HPDE6-E6E7 (cell line): ENCODE measurements at regions not wholly inside any gene's neighbourhood (a gene's known extent, or its start where the extent isn't known, plus 50 kb on each side); places are given as distances from the start of the nearest gene placed in this dataset.

Experiments used
- DNase-seq: peaks from one replicate; pipeline ENCODE4 v3.0.0; 2011; ENCODE audit warnings: missing footprints; ENCODE audit errors: extremely low spot score

DNA sequence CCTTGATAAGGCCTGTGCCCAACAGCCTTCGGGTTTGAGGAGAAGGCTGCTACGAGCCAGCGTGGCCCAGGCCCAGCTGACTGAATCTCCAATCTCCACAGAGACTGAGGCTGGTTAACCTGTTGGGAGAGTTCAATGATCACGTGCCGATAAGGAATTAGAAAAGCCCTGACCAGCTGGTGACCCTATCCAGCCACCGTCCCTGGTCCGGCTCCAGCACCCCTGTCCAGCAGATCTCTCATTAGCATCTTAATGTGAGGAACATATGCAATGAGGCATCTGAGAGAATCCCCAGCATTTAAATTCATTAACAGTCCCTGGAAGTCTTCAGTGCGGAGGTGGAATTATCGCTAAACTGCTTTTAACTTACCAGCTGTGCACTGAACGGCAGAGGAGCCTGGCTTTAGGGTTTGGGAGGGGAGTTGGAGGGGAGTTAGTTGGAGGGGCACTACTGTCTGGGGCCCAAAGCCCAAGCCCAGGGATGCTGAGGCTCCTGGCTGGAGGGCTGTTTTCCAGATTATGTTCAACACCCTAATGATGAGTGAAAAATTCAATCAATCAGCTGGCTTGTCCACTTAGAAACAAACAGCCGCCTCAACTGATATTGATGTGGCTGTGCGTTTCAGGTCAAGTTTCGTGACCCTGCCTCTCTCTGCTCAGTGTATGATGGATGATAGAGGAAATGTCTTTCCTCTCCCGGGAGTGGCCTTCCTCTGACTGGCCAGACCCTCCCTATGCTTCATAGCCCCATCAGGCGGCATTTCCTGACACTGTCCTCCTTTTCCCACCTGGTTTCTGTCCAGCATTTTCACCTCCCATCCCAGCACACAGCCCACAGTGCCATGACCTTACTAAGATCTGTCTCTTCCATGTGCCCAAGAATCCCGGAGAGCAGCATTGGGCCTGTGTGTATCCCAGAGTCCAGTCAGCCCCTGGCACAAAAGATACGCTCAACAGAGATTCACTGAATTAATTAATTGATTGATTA, 184.5 kb downstream of the CCT6B start:
- no peak for DNase-seq

DNA sequence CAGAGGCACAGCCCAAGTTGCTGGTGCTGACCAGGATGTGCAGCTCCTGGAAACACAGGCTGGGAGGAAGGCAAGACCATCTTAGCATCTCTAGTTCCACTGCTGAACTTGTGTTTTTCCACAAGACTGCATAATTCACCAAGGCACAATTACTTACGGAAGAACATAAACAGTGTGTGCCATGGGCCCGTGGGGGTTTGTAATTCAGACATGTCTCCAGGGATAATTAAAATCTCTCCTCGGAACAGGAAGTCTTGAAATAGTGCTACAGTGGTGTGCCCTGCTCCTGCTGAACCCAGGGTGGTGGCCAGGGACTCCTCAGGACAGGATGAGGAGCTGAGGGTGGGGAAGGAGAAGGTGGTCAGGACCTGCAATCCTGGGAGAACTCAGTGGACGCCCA, 188.2 kb downstream of the CCT6B start:
- no peak for DNase-seq

DNA sequence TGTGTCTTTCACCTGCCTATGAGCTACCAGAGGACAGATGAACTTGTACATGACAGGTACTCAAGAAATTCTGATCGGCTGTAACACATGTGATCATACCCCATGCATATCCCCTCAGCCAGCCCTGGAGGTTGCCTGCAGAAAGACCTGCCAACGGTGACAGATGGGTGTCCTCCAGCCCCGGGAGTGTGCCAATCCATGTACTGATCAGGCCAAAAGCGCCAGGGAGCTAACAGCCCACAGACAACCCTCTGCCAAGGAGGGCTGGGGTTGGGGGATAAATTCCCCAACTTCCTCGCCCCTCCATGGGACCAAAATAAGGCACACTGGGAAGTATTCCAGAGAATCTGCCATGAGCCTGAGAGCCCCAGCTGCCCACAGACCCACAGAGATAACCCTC, 189.4 kb downstream of the CCT6B start:
- no peak for DNase-seq

DNA sequence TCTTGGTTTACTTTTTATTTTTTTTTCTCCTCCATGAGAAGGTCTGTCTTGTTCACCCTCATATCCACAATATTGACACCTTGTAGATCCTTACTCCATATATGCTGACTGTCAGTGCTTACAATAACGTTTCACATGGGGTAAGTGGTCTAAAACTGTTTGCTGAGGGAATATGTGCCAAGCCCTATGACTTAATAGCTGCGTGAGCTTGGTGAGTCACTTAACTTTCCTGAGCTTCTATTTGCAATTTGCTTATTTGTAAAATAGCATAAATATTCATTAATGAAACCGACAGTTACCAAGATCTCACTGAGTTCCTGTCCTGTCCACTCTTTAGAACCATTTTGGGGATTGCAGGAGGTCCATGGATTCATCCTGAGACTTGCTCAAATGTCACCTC, 190.7 kb downstream of the CCT6B start:
- no peak for DNase-seq

DNA sequence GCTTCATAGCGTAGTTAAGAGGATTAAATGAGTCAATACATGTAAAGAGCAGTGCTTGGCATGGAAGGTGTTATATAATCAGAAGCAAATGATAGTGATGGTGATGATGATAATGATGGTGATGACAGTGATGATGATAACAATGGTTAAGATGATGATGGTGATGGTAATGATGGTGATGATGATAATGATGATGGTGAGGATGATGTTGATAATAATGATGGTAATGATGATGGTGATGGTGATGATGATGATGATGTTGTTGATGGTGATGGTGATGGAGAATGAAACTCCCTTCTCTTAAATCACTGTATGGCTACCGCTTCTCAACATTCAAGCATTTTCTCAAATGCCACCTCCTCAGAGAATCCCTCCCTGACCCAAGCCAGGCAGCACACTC, 190.5 kb downstream of the TMEM132E start:
- no peak for DNase-seq

DNA sequence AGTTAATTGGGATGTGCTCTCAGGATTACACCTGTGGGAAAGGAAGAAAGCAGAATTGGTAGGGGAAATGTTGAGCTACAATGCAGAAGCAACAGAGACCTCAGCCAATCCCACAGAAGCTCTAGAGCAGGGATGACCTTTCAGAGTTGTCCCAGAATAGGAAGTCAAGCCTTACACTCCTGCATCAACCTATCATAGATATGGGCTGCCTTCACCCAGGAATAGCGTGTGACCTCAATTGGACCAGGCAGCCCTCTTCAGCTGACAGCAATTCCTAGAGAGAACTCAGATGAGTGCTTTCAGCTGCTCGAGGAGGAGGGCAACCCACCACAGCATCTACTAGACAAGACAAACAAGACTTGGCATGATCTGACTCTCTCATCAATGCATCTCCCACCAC, 189.7 kb downstream of the TMEM132E start:
- no peak for DNase-seq

DNA sequence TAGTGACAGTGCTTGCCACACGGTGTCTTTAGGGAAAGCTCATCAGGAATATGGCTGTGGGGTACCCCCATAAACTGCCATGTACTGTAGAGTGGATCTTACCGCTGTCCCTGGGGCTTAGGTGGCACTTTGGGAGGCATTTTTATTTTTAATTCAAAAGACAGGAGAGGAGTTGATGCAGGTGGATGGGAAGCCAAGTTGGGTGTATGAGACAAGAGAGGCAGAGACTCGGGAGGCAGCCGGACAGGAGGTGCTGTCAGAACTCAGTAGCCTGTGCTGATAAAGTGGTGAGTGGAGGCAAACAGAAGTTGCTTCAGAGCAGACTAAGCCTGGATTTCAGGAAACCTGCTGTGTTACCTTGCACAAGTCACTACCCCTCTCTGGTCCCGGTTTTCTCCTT, 185.9 kb downstream of the TMEM132E start:
- no peak for DNase-seq

DNA sequence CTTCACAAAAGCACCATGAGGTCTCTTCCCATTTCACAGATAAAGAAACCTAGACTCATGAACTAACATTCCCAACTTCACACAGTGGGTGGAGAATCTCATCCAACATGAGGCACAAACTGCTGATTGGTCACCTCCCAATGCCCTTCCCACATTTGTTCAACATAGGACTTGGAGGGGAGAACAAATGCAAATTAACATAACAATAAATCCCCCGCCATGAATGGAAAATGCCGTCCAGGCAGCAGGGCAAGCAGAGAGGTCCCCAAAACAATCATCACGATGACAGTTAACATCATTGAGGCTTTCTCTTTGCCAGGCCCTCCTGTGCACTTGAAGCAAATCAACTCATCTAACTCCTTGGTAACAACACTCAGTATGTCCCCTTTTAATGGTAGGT, 185.3 kb downstream of the TMEM132E start:
- DNase-seq, result no peak

DNA sequence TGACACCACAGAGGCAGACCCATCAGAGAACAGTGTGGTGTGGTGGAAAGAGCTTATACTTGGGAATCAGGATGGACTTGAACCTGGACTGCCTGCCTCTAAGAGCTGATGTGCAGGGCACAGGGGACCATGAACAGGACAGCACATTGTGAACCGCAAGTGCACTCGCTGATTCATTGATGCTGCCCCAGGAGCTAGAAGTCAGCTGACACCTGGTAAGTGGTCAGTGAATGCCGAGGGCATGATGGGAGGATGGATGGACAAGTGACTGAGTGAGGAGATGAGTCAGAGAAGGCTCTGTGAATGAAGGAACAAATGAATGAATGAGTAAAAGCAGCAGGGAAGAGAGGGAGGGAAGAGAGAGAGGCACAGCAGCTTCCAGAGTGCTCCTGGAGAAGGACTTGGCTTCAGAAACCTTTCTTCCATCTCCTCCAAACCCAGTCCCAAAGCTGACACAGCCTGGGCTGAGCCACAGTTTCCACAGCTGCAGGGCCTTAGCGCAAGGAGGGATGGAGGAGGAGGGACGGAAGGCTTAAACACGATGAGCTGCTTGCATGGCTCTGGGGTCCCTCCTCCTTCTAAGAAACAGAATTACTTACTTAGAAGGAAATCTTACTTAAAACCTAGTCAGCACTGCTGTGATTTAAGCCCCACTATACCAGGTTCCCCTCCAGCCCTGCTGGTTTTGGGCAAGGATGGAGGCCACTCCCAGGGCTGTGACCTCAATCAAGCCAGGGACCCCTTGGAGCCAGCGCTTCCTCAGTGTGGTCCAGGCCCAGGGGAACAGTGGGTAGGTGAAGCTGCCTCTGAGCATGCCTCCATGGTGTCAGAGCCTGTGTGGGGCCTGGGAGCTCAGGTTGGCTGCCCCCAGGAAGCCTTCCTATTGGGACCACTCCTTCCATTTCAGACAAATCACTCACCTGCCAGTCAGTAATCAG, 184.6 kb downstream of the TMEM132E start:
- no peak for DNase-seq

DNA sequence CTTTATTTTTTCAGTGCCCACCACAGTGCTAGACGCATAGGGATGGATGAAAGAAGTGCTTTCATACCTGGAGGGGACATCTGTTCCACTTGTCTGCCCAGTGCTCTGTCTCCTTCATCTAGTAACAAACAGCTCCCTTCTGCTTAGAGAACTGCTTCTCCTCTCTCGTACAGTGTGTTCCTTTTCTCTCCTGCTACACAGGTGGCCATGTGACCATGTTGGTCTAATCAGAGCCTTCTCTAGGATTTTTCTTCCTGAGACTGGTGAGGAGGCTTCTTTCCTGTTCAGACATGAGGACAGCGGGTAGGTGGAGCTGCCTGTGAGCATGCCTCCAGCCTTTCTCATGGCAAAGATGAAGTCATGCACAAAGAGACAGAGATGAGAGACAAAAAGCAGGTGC, 182.7 kb downstream of the TMEM132E start:
- DNase-seq, result no peak

DNA sequence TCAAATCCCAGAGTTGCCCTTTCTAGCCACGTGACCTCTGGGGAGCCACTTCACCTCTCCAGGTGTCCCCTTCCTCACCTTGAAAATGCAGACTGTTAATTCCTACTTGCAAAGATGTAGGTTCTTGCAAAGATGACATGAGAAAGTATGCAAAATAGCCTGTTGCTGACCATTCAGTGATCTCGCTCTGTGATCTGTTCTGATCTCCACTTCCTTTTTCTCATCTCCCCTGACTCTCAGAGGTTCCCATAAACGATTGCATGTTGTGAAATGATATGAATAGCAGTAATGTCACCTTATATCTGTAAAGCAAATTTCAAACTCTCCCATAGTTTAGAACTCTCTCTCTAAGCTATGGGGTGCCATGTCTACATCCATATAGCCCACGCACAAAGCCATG, 182.3 kb downstream of the TMEM132E start:
- DNase-seq, result no peak

DNA sequence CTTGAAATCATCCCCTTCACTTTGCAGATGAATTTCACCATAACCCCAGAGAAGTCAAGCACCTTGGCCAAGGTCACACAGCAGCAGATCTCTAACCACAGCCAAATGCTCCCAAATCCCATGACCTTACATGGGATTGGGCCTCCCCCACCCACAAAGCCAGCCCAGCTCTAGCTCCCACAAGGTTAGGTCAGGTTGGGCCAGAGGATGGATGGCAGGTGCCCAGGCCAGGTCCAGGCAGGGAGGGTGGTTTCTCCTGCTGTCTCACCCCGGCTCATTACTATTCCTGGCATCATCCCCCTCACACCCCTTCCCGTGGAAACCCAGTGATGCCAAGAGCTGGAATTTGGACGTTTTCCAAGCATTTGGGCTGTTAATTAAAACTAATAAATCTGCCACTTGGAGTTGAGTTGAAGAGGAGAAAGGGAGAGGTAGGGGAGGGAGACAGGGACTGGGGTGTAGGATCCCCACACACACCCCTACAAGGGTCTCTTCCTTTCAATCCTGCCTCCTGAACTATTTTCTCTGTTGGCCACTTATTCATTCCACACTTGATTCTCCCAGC, 181.6 kb downstream of the TMEM132E start:
- DNase-seq, result no peak

DNA sequence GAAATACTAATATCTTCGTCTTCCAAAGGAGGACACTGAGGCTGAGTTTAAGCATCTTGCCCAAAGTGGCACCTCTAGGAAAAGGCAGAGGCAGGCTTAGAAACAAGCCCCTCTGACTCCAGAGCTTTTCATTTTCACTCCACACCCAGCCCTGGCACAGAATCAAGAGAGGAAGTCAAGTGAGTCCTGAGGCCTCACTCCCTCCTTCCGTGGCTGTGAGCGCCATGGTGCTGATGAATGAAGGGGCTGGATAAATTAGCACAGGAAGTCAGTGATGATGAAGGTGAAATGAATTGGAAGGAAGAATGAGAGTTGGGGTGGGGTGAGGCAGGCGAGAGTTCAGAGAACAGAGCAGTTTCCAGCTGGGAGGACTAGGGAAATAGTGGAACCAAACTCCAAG, 179.3 kb downstream of the TMEM132E start:
- no peak for DNase-seq

DNA sequence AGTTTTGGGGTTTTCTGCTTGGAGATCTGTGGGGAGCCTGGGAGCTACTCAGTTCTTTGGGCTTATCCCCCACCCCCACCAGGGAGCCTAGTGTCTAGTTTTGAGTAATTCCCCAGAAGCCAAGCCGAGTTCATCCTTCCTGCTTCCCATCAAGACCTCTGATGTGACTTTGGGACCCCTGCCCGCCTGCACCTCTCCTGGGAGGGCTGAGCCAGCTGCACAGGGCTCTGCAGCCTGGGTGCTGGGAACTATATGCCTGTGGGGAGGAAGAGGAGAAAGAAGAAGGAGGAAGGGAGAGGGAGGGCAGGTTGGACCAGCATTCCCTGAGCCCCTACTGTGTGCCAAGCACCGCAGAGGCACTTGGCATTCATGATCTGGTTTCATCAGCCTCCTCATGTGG, 178.9 kb downstream of the TMEM132E start:
- DNase-seq, result no peak

DNA sequence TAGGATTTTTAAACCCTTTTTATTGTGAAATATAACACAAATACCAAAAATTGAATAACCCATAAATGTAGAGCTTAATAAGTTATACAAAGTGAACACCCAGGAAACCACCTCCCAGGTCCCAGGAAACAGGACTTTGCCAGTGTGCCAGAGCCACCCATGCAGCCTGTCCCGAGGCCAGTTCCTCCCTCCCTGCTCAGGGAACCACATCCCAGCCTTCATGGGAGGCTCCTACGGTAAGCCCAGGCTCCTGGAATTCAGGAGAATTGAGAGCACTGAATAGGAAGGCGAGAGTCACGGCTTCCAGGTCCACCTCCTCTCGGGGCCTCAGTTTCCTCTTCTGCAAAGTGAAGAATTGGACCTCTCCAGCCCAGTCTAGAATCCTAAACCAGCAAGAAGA, 178.2 kb downstream of the TMEM132E start:
- DNase-seq, result no peak

DNA sequence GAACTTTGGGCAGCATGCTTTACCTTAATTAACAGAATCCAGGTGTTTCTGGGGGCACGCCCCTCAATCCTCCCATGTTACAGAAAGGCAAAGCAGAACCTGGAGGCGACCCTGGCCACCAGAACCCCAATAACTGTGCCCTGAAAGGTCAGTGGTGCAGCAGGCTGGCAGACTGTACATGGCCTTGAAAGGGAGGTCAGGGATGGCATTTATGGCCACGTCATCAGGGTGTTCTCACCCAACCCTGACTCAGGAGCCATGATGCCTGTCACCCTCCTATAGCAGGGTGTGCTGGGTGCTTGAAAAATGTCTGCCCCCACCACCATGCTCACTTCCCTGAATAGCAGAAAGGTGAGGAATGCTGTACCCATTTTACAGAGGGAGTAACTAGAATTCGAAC, 177.7 kb downstream of the TMEM132E start:
- no peak for DNase-seq

DNA sequence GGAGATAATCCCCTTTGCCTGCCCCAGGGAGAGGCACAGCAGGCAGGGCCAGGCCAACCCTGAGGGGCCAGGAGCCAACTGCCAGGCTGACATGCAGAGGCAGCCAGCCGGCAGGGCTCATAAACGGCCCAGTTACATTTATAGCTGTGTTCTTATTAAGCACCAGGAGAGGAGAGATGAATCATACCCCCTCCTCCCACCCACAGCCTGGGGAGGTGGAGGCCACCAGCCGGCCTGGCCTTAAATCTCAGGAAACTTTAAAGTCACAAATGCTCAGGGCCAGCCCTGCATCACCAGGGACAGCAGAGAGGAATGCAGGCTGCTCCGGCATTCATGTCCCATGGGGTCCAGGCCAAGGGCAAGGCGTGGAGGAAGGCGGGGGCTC, 177.2 kb downstream of the TMEM132E start:
- no peak for DNase-seq

DNA sequence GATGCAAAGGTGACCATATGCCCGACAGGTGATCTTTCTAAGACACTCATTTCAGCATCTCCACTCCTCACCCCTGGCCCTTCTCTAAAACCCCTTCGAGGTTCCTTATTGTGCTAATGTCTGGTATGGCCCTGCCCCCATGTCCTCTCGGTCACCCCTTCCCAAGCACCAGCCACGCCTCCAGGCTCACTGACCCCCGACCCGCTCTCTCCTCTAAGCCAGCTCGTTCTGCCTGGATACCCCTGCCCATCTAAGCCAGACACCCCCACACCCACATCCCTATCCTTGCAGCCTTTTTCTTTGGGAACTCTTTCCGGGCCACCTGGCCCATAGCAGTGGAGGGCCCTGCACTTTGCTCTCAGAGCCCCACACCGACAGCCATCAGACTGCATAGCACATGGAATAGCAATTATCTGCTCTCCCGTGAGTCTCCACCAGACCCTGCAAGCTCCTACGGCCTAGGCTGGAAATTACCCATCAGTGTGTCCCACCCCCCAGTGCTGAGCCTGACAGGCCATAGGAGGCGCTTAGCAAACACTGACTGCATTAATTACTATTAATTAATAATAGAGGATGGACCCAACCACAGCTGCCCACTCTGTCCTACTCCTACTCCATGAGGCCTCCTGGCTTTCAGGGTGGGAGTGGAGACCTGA, 176.7 kb downstream of the TMEM132E start:
- no peak for DNase-seq

DNA sequence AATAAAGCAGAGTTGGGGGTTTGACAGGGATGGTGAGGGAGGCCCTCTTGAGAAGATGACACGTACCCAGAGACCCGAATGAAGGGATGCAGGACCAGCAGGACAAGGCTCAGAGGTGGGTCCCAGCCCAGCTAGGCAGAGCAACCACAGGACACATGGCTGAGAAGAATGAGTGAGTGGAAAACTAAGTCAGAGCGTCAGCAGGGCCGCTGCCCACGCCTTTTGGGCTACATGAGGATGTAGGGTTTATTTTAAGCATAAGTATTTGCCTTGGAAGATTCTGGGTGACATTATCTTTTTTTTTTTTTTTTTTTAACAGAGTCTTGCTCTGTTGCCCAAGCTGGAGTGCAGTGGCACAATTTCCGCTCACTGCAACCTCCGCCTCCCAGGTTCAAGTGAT, 176.0 kb downstream of the TMEM132E start:
- DNase-seq, result no peak

DNA sequence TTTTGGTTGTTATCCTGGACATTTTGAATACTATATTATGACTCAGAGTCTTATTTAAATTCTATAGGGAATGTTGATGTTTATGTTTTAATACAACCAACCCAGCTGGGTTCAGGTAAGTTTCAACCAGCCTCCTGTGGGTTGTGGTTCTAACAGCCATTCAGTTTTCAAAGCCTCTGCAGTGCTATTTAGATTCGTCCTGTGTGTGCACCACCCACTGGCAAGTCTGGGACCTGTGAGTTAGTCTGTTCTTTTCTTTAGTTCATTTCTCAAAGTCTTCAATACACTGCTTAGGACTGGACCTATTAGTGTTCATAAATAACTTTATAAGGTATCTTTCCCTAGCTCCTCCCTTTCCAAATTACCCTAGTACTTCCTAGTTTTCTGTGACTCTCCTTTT, 170.6 kb downstream of the TMEM132E start:
- DNase-seq, result no peak

DNA sequence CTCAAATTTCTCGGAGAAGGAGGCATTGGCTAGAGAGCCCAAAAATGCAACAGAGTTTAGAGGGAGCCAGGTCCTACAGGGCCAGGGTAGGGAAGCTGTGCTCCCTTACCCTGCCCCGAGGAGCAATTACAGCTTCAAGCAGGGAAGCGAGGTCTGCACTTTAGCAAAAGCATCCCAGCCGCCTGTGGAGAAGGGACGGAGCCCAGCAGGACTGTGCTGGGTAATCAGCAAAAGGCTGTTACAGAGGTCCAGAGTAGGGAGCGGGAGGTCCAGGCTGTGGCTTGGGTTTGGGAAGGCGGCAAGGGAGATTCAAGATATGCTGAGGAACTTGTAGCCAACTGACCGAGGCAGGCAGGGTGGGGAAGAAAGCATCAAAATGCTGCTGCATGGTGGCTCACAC, 162.6 kb downstream of the TMEM132E start:
- DNase-seq, result no peak
